SKM-1 treated with dmso at 0.1 percent for 144 hours (cell line): ENCODE measurements at regions not wholly inside any gene's neighbourhood (a gene's known extent, or its start where the extent isn't known, plus 50 kb on each side); places are given as distances from the start of the nearest gene placed in this dataset.
A peak's percentile ranks its signal among the peaks of the same experiment; 100 is the strongest.

ENCODE experiments used
- DNase-seq: peaks from one replicate; lab custom pipeline; 2025; ENCODE audit not compliant: unreplicated experiment; lab: John Stamatoyannopoulos, UW

DNA sequence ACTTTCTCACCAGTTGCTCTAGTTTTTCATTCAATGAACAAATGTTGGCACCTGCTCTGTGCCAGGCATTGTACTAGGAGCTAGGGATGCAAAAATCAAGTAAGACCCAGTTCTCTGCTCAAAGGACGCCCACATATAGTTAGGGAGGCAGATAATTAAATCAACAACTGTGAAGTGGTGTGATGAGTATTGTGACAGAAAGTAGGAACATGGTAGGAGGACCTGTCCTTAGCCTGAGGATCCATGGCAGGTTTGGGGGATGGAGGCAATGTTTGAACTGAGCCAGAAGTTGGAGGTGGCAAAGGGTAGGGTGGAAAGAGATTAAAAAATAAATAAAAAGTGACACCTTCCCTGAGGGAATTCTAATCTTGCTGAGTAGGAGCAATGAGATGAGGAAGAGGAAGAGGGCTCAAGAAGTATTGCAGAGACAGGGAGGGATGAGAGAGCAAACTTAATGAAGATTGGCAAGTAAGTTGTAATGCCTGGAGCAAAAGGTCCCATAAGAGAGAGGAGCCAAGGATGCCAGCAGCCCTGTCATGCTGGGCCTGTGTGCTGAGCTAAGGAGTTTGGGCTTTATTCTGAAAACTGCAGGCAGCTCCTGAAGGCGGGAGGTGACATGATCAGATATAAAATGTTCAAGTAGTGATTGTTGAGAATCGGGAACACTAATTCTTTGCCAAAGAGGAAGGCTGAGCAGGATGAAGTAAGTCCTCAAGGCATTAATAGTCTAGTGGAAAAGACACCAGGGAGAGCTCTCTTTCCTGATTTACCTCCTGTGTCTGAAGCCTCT, 184.3 kb upstream of the PPP2R3A start:
- no peak for DNase-seq

DNA sequence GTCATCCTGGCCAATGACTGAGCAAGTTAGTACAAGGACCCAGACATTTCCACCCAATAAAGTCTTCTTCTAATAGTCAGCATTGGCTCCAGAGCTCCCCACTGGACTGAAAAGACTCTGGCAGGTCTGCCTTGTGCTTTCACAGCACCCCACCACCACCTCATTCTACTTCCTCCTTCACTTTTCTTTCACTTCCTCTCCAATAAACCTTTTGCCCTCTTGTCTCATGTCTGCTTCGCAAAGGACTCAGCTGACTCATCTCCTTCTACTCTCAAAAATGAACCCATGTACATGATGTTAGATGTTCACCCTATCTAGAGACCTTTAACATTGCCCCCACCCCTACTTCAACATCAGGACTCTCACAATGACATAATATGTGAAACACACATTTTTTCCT, 181.0 kb upstream of the PPP2R3A start:
- DNase-seq = peak; percentile 79

DNA sequence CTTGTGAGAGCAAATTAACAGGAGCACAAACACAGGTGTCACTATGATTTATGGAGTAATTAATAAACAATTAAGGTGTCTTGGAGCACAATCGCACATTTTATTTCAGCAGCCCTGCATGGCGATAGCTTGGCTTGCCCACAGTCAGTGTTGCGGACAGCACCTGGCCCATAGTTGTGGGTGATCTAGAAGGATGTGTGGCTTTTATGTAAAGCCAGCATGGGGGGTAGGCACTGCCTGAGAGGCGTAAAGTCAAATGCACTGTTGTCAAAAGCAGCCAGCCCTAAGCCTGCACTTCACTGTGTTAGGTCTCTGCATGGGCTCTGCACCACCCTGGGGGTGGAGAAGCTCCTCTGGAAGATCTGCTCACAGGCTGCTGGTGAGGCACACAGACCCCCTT, 177.4 kb upstream of the PPP2R3A start:
- no peak for DNase-seq

DNA sequence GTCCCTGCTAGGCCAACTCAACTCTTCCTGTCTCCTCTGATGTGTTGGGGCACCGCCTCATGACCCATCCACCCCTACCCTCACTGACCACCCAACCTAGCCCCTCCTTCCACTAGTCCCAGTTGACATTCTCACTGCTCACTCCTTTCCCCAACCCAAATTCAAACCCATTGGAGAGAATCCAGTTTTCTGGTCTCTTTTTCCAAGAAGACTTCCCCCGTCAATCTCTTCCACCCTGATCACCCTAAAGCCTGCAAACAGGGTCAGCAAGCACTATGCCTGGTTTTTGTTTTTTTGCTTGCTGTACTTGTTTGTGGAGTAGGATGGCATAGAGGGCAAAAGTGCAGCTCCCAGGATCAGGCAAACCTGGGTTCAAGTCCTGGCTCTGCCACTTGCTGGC, 176.6 kb upstream of the PPP2R3A start:
- DNase-seq = no peak

DNA sequence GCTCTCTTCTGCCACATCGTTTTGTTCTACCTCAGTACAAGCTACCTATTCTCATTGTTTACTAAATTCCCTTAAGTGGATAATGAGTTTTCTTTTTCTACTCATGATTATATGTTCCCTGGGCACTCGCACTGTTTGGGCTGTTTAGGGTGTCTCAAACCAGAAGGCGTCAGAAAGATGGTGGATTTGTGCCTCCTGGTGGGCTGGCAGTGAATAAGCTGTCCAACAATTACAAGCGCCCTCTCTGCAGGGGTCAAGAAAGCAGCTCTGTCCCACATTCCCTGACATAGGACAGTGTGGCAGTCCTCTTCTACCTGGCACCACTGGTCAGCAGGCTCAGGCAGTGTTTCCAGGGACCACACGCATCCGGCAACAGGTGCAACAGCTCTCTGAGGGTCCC, 173.4 kb upstream of the PPP2R3A start:
- no peak for DNase-seq

DNA sequence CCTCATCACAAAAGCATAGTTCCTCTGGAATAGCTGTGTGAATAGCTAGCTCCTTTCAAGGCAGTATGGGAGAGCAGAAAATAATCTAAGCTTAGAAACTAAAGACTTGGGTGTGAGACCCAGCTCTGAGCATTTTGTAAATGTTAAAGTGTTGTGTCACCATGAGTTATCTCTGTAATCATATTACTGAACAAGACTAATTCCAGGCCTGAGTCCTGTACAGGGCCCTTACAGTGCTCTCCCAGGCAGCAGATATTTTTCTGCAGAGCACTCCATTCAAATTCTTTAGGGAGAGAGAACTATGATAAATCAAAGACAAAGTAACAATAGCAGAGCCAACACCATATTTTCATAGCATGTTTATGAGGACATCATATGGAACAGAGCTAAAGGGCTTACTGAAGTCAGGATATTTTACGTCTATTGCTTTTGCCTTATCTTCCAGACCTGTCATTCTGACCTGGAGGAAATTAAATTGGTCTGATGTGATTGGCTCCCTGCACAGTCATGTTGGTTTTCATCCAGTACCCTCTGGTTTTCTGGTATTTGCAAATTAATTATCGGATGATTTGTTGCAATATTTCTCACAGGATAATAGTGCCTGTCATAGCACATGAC, 172.6 kb upstream of the PPP2R3A start:
- DNase-seq = no peak

DNA sequence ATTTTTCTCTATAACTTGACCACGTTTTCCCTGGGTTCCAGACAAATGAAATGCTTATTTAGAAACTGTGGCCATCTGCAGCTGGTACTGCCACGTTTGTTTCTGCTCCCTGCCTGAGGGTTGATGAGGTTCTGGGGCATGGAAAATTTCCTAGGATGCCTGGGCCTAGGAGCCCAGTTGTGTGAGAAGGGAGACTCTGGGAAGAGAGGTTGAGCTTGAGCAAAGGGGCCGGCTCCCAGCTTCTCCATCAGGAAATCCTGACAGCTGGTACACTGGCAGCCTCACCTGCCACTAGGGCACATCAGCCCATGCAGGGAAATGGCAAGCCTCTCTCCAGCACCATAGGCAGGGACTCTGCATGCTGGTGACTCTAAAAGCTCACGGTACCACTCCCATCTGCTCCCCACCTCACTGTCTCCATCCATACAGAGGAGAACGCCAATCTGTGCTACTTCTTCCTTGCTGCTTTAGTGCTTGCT, 165.4 kb upstream of the PPP2R3A start:
- DNase-seq = no peak

DNA sequence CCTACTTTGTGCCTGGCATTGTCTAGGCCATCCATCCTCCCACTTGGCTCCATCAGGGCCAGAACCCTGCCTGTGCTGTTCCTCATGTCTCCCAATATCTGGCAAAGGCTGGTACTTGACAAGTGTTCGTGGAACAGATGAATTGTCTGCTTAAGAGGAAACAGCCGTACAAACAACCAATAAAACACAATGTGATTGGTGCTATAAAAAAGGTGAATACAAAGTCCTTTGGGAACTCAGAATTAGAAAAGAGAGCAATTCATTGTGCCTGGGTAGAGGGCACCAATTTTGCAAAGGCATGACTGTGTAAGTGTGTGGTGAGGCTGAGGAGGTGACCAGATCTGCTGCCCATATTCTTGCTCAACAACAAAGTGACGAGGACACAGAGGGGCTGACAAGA, 164.5 kb upstream of the PPP2R3A start:
- DNase-seq = no peak

DNA sequence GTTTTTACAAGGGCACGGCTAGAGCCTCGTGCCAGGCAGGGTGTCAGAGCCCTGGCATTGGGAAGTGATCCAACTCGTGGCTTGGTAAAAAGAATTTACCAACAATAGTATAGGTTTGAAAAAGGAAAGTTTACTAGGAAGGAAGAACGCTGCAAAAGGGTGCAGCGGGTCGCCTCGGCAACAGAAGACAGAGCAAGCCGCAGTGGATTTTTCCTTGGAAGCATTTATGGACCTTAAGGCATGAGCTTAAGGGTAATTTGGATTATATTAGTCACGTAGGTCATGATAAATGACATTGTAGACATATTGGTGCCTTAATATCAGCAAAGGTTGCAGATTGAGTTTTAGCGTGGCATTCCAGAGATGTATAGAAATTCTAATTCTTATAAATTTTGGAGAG, 163.4 kb upstream of the PPP2R3A start:
- DNase-seq = no peak

DNA sequence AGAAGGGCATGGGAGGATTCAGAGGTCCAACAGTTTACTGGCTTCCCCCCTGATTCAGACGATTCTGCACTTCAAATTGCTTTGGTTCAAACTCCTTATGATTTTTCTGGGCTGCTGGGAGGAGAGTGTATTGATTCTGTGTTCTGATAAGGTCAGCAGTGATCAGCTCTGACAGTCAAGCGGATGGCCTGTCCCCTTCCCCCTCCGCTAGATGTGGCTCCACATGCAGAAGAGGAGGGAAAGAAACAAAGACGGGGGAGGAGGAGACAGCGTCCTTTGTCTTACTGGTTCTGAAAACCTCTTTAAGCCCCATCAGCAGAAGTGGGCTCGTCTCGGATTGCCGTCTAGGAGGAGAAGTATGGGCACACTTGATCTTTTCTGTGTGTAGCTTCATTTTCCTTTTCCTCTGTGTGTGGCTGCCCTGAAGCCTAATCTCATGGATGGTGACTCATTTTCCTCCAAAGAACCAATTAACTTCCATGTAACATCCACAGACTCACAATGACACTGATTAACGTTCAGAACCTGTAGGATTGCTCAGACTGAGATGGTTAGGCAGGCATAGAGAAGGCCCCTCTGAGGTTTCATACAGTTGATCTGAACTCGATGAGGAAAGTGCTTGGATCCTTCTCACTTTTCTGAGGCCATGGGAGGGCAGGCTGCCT, 162.4 kb upstream of the PPP2R3A start:
- DNase-seq = no peak

DNA sequence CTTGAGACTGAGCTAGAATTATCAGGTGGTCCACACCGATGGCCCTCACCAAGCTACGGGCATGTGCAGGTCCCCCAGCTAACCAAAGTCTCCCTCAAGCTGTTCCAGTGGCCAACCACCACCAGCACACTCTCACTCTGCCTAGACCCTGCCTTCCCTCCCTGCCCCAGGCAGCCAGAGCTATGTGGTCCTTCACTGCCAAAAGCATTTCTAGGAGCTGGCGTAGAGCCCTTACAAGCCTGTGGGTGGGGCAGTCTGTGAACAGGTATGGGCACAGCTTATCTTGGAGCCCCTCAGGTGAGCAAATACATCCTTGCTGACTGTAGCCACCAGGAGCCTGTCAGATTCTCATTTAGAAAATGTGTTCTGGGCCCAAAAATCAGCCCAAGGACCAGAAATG, 159.8 kb upstream of the PPP2R3A start:
- DNase-seq = no peak

DNA sequence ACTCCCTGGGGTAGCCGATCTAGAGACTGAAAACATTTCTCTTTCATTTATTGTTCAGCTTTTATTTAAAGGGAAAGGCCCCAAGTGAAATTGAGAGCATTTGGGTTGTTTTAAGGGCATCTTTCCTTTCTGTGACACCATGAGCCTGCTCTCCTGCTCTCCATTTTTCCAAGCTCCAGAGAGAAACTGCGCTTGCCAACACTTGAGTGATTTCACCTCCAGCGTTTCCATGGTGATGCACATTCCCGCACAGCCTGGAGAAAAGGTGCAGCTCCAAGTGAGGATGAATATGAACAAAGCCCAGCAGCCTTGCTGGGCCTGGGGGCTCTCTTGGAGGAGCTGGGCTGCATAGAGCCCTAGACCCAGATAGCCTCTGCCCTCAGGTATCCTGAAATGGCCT, 159.2 kb upstream of the PPP2R3A start:
- DNase-seq = no peak

DNA sequence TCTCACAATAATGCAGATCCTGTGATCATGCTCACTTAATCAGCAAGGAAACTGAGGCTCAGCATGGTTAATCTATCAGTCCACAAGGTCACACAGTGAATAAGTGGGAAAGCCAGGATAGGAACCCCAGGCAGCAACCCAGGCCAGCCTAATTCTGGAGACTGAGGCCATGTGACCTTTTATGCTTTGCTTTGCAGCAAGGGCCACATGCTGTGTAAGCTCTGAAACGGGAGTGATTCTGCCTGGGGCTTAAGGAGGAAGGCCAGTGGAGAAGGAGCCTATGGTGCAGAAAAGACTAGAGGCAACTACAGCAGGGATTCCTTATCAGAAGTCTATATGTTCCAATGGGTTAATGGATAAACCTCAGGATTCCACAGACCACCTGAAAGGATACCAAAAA, 157.6 kb upstream of the PPP2R3A start:
- DNase-seq = no peak

DNA sequence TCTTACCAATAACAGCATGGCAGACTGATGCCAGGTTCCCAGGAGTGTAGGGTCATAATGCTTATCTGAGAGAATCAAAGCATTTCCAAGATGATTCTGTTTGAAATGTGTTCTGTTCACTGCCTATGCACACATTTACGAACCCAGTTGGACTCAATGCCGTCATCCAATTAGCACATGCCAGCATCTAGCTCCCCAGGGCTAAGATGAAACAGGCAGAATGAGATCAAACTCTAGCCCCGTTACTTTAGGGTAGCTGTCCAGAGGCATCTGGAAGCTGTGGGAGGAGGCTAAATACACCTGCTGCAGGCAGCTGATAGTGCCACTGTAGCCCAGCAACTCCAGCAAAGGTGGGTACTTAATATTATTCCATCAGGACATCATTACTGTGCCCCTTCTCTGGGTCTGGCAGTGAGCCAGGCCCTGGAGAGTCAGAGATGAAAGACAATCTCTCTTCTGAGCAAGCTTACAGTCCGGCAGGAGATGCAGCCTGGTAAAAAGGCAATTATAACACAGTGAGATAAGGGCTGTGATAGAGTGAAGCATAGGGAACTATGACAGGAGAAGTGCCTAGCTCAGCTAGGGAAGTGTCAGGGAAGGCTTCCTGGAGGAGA, 156.4 kb upstream of the PPP2R3A start:
- DNase-seq = no peak

DNA sequence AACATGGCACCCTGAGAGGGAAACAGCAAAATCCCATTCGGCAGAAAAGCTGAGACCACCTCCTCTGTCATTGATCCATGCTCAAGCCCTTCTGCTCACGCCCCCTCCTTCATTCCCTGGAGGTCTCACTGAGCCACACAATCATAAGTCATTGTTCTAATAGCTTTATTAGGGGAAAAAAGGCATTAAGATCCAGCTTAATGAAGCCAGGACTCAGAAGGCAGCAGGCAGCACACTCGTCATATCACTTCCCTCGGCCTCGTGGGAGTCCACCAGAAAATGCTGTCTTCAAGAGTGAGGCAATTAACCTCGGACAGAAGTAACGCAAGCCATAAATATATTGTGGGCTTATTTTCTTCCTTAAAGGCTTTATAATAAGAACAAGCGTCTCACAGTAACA, 153.9 kb upstream of the PPP2R3A start:
- DNase-seq = no peak

DNA sequence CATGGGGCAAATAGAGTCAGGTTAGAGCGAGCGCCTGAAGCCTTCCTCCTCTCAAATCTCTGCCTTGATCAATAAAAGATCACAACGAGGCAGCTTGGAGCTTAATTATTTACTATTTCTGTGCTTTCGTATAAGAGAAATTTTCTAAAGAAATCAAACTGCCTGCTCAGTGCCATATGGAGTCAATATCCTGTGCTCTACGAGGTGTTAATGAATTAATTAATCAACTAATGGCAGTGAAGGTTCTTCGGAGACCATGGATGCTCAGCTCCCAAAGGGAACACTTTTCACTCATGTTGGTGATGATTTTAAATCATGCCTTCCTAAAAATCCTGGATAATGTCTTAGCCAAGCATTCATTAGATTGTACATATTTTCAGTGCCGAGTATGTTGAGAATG, 153.5 kb upstream of the PPP2R3A start:
- no peak for DNase-seq

DNA sequence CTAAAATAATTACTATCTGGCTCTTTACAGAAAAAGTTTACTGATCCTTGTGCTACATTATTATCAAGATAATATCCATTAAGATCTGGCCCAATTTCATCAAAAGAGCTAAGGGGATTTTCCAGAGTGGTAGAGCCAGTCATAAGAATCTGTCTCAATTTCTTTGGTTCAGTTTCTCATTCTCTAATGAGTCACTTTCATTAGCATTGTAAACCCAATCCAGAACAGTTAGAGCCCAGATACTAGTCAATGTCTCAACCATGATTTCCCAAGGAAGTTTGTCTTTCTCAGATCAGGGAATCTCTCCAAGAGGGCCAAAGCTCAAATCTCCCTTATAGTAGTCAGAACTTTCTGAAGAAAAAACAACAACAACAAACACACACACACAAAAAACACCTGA, 131.1 kb upstream of the PPP2R3A start:
- no peak for DNase-seq

DNA sequence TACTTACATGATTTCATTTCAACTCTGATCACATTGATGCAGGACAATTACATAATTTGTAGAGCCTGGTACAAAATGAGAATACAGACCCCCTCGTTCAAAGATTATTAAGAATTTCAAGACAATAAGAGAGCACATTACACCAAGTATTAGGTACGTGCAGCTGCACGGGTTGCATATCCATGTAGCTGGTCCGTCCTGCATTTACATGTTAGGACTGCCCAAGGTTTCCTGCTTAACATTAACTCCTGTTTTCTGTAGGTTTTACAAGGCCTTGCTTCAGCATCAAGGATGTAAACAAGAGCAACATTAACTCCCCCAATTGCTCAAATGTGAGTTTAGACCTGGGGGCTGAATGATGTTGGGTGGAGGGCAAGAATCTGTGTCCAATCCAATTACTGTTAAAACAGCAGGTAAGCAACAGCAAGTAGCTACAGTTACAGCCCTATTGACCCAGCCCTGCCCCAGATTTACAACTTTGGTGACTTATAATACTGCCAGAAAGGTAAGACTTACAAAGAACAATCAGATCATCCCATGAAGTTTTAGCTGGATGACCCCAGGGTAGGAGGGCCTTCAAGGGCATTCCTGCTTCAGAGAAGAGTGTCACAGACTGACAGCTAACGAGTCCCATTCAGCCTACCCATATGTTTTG, 127.4 kb upstream of the PPP2R3A start:
- no peak for DNase-seq

DNA sequence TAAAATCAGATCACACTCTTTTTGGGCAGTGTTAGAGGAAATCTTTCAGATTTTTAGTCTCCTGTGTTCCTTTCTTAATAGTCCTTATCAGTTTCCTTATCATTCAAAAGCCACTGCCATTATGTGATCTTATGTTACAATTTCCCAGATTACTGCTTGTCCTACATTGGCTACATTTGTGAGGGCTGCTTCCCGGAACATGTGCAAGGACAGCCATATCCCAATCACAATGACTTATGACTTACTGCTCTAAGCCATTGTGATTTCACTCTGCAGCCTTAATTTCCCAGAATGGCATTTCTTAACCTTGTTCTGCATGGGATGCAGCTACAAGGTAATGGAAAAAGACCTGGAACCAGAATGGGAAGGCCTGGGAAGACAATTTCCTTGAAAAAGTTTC, 125.1 kb upstream of the PPP2R3A start:
- DNase-seq = no peak

DNA sequence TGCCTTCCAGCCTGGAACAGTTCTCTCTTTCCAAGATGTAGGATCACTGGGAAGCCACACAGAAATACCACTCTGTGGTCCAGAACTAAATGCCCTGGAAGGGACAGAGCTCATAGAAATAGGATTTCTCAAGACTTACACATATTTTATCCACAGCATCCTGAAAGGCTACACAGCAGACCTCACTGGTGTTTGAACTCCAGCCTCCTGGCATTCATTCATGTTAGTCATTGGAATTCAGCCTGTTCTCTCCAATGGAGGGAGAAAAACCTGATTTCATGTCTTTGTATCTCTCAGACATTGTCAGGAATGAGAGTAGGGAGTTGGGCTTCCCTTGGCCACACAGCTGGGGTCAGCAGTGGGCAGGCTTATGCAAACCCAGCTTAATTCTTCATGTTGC, 121.1 kb upstream of the PPP2R3A start:
- no peak for DNase-seq

DNA sequence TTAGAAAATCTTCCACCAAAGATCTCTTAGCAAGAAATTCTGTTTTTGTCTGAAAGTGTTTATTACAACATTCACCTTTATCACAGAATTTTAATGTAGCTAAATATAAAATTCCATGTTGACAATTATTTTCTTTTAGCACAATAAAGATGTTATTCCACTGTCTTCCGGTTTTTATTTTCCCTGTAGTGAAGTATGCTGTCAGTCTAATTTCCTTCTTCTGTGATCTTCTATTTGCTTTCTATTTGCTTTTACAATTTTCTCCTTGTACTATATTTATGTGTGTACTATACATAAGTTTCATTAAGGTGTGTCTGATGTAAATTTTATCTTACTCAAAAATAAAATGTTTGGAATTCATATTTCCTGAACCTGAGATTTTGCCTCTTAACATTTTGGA, 117.5 kb upstream of the PPP2R3A start:
- DNase-seq = no peak
